NOMO-1 treated with DMSO at 0.1 percent for 48 hours (cell line): ENCODE measurements at regions not wholly inside any gene's neighbourhood (a gene's known extent, or its start where the extent isn't known, plus 50 kb on each side); places are given as distances from the start of the nearest gene placed in this dataset.
"Not testable (repeated sequence)": the region's sequence is repeated elsewhere in the genome, so short reads cannot be mapped to it uniquely, and the experiment has no call there.

Source experiments
- DNase-seq: peaks from one replicate; lab custom pipeline; 2025; ENCODE audit not compliant: unreplicated experiment; lab: John Stamatoyannopoulos, UW

DNA sequence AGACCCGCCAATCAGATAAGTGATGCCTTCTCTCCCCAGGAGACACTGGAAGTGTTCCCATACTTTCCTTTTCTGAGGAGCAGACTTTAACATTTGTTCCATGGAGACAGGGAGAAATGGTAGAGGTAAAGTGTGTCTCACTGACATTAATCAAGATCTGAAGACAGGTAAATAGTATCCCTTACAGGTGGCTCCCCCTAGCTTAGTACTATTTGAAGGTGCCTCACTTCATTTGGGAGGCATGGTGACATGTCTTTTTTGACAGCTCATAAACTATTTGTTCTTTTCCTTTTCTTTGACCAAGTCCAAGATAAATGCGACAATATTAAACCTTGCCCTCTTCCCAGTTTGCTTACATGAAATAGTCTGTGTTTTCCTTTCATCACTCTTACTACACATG lies 485.6 kb upstream of the IL12A start:
- DNase-seq = no peak

DNA sequence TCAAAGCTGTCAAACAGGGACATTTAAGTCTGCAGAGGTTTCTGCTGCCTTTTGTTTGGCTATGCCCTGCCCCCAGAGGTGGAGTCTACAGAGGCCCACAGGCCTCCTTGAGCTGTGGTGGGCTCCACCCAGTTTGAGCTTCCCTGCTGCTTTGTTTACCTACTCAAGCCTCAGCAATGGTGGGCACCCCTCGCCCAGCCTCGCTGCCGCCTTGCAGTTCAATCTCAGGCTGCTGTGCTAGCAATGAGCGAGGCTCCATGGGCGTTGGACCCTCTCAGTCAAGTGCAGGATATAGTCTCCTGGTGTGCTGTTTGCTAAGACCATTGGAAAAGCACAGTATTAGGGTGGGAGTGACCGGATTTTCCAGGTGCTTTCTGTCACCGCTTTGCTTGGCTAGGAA lies 477.6 kb upstream of the IL12A start:
- not testable (repeated sequence) for DNase-seq

DNA sequence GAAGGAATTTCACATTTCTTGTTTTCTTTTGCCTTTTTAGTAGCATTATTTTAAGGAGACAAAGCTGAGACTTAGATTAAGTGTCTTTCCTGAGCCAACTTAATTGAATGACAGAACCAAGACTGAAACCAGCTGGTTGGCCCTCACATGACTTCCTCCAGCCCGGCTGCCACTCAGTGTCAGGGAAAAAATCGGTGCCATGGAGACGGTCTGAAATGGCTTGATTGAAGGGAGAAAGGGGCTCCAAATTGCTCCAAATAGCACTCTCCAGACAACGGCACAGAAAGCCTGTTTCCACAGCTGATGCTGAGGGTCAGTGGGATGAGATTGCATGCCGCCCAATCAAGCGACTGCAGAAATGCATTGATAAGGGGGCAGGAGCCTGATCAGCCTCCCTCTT lies 475.2 kb upstream of the IL12A start:
- no peak for DNase-seq

DNA sequence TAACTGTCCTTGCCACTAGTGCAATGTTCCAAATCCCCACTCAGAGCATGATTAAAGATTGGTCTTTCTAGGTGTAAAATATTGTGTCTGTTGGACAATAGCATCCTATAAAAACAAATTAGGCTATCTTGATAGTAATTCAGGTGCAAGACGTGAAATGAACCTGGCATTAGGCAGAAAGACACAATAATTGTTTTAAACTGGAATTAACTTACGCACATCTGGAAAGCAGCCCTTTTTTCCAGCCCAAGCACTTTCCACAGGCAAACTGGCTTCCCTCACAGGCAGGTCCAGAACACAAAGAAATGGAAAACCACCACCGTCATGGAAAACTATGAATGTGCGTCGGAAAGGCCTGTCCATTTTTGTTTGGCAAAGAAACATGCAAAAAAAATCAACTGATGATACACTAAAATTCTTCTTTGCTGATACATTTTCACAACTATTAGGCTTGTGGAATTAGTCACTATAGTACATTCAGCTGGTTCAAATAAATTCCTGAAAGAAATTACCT lies 474.7 kb upstream of the IL12A start:
- DNase-seq = no peak

DNA sequence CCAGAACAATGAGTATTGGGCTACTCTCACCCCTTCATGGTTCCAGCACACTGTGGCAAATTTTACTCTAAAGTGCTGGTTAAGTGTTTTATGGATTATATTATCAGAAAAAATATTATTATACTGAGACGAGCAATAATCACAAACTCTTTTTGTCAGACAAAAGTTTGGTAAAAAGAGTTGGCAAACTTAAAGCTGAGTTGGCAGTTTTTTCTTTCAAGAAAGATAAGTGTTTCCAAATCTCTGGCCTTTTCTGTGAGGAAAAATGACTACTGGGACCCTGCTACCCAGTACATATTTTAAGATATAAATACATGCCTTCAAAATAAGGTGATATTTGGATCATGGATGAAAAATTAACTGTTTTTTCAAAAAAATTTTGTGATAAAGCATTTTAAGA lies 471.5 kb upstream of the IL12A start:
- no peak for DNase-seq

DNA sequence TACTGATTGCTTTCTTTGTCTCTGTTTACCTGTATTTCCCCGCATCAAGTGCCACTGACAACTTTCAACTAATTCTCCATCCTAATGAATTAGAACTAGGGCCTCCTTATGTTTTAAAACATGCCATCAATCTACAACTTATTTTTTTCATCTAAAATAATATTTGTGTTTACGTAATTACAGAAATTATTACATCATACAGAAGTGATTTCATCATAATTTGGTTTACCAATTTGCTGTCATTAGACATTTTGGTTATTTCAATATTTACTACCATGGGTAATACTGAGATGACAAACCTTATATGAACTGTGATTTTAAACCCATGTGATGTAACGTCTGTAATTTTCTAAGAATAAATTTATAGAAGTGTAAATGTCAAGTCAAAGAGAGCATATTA lies 468.0 kb upstream of the IL12A start:
- DNase-seq = no peak

DNA sequence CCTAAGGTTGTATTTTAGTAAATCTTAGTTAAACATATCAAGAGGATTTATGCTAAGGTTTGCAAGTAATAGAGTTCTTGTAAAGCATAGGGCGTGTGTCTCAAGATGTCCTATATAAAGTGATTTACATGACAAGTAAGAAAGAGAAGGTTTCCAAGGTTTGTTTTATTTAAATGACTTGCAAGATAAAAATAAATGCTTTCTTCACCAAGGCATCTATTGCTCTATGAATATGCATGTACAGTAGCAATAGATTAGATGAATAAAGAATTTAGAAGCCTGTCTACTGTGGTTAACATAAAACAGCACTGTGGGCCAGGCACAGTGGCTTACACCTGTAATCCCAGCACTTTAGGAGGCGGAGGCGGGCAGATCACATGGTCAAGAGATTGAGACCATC lies 466.4 kb upstream of the IL12A start:
- DNase-seq = no peak

DNA sequence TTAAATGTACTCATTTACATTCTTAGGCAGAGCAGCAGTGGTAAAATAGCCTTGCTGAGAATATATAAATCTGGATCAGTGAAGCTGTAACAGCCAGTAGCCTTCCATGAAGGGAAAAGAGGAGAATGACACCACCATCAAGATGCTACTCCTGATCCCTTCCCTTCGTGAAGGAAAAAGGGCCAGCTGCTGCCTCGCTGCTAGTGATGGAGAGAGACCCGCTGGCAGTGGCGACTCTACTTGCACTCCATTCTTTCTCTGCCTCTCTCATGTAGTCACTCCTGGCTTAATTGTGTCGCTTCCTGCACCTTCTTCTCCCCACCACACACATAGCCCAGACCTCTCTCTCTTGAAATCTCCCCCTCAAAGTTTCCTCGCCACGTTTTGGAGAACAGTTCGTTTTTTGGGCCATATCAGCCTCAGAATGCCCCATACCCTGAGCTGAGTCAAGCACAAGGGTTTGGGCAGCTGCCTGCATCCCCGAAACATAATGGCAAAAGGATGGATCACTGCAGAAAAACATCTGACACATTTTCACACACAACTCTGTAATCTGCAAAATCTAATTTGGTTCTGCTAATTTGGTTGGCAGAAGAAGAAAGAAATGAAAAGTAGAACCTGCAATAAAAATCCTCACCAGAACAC lies 460.3 kb upstream of the IL12A start:
- no peak for DNase-seq

DNA sequence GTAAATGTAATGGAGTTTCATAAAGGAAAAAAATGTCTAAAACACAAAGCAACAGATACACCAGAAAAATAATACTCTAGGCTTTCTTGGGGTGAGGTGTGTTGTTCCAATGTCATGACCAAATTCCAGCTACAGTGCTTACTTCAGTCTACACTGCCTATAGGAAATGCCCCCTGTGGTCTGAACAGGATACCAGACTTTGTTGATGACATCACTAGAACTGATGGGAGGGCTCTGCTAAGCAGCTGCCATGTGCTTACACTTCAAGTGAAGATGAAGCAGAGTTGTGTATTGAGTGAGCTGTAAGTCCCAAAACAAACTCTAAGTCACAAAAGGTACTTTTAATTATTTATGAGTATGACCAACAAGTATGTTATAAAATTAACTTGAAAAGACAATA lies 456.1 kb upstream of the IL12A start:
- no peak for DNase-seq

DNA sequence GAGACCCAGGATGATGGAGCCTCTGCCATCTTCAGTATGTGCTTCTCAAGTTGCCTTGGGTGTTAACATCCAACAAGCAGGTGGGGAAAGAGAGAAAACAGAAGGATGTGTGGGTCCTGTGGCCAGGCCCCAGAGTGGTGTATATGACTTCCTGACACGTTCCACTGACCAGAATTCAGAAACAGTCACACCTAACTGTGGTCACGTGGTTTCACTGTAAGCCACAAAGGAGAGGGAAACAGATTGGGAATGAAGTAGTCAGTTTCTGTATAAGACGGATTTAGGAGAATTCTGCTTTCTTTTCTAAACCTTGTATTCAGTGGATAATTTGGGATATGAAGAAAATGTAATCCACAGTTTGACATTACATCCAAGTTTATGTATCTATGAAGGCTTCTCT lies 454.1 kb upstream of the IL12A start:
- no peak for DNase-seq

DNA sequence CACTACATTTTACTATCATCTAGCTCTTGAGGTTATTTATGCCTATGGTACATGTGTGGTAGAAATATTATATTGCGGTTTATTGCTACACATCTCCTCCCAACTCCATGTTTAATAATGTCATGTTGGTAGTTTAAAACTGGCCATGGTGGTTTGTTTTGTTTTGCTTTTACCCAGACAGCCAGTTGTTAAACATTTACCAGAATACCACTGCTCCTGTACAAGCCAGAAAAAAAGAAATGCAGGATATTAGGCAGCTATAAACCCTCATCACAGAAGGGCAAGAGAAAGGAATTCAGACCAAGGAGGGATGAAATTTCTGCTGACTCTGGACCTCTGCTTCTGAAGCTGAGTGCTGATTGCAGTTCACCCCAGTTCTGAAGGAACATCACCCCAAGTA lies 451.8 kb upstream of the IL12A start:
- DNase-seq = no peak

DNA sequence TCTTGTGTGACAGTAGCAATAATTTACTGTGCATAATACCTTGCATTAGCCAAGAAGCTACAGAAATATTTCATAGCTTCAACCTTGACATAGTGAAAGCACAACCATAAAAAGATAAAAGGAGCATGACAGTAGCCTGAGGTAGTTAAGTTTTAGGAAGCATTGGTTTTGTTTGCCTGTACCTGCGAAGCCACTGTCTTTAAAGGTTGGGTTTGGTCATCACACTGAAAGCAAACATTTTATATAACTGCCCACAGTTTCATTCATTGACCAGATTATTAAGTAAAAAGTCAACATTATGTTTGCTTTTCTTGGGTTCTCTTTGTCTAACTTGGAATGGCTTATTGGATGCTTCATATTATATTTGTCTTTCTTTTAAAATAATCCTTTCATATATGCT lies 450.1 kb upstream of the IL12A start:
- DNase-seq = no peak

DNA sequence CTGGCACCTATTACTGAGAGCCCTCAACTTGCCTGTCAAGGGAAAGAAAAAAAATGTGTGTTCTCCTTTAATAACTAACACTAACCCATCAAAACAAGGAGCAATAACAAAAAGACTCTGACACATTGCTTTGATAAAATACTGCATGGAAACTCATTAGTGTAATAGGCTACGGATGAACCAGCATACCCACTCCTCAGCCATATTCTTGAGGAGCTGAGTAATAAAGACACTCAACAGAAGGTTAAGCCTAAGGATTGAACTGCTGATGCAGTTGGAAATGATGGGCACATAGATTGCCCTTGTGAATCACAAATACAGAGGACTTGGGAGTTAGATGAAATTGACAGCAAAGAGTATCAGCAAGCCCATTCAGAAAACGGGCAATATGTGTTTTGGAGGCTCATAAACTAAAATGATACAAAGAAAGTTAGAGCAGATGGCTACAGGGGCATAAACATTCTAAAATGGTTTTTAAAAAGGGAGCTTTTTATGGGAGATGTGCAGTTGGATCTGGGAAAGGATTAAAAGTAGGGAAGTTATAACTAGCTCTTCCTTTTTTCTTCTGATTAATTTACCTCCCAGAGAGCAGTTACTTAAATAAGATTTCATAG lies 447.6 kb upstream of the IL12A start:
- no peak for DNase-seq

DNA sequence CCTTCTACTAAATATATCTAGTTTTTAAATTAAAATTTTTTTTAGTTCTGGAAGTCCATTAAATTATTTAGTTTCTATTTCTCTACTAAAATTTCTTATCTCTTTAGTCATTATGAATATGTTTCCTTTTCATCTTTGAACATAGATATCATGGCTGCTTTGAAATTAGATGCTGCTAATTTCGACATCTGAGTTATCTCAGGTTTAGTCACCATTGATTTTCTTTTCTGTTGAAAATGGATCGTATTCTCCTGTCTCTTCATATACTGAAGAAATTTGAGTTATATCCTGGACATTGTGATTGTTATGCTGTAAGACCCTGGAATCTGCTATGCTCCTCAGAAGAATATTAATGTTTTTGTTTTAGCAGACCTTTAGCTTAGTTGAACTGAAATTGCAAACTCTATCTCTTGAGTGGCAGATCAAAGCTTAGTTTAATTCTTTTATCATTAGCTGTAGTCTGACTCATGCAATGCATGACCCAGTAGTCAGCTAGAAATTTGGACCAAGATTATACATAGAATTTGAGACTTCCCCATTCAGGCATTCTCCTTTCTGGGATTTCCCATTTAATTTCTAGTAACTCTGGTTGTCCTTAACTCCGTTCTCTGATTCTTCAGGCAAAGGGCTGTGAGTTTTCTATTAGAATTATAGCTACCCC lies 439.8 kb upstream of the IL12A start:
- no peak for DNase-seq

DNA sequence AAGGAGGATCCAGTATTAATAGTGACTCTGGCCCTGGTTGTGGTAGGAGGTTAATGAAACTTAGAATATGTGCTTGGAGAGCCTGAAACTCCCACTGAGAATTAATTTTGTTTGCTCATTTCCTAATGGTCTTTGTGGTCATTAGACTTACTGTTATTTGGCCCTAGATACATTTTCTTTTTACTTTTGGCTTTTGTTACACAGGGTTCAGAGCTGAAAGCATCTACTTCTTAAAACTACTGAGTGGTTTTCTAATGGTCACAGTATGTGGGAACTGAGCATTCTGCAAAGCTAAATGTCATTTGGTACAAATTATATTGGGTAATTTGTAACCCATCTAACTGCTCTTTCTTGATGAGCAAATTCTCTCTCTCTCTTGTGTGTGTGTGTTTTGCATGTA lies 433.4 kb upstream of the IL12A start:
- DNase-seq = no peak

DNA sequence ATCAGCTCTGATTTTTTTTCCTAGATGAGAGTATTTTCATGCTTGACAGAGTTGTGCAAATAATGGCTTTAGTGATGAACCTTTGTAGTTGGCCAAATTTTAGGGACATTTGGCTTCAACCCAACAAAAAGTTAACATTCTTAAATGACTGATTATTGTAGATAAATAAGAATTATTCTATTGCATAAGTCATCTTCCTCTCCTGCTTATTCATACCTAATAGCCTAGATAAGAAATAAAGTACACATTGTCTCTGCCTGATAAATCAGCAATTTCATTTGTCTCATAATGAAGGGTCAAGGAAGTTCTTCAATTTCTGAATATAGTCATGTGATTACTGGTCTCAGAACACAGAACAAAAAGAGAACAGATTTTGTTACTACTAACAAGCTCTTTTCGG lies 428.9 kb upstream of the IL12A start:
- no peak for DNase-seq

DNA sequence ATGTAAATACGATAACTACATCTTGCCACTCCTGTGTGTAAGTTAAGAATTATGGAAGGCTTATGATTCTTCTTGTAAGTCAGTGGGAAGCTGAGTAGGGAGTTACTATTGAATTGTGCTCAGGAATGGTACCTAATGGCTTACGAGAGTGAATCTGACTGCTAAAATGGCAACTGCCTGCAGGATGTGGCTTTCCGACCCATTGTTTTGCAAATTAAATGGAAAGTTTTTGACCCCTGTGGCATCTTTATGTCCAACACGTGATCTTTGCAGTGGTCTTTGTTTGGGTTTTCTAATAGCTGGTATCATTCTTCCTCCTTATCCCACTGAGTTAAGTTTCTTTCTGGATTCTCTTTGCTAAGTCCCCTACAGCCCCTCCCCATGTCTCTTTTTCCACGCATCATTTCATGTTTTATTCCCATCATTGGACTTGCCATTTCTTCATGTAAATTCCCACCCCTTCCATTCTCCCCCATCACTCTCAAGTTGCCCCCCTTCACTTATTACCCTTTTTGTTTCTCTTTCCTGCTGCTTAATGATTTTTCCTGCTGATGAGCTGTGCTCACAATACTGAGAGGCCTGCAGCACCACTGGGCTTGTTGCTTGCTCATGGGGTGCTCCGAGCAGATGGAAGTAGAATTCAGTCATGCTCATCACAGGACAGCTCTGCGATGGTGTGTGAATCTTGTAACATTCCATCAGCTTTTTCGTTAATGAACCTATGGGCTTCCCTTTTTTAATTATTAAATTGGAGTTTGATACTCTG lies 428.2 kb upstream of the IL12A start:
- no peak for DNase-seq

DNA sequence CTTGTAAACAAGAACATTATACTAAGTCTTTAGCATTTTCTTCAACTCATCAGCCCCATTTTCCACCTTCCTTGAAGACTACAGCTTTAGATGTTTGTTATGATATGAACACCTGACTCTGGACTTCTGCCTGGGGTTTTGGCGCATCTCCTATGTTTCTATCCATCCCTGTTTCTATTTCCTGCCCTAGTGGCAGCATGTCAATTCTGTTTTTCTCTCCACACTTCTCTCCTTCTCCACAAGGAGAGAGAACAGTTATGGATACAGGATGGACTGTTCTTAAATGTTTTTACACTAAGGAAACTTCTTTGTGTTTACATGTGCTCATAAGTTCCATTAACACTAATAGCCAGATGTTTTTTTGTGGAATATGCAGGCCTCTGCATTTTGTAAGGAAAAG lies 423.3 kb upstream of the IL12A start:
- DNase-seq = no peak

DNA sequence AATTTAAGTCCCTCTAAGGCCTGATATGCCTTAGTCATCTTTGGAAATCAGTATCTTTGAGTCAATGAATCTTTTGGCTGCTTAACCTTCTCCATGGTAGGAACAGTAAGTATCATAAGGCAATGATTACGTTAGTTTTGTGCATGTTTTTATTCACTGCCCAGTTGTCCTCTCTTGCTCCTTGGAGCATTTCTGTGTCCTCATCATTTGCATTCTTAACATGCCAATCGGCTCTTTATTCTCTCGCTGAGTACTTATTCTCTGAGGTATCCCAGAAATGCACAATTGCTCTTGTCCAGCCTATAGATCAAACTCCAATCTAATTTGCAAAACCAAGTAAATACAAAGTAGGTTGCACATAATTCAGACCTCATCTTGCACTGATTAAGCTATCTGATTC lies 405.0 kb upstream of the IL12A start:
- DNase-seq = no peak

DNA sequence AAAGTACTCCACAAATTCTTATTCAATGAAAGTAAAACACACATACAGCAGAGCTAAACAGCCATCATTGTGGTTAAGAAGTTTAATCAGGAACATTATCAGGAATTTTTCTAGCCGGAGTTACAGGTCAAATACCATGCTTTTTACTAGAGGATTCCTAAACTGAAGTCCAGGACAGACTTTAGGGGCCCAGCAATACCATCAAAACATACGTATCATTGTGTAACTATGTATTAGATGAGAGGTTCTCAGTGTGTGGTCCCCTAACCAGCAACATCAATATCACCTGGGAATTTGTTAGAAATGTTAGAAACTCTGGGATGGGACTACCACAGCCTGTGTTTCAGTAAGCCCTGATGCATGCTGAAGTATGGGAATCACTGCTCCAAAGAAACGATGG lies 404.2 kb upstream of the IL12A start:
- DNase-seq = no peak

DNA sequence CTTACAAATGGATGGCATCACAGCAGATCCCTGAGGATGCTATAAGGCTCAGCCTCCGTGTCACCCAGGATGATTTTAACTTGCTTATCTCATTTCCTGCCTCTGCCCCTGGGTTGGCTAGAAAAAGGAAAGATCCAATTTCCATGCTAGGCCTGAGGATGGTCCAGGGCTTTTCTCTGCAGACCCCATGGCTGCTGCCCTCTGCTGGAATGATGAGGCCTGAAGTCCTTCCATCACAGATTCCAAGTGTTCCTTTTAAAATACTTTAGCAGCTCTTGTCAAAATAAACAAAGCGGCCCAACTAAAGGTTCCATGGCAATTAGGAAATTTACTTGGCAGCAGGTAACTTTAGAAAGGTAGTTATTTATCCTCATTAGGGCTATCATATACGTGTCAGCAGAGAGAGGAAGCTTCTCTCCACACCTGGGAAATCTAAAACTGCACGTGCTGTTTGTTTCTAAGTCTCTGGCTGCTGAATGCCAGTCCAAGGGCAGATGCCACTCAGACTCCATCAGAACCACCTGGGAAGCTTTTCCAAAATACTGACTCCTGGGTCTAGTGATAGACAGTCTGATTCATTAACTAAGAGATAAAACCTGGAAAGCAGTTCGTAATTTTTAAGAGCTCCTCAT lies 401.9 kb upstream of the IL12A start:
- DNase-seq = no peak
